ENCODE measurements at regions not wholly inside any gene's neighbourhood (a gene's known extent, or its start where the extent isn't known, plus 50 kb on each side); places are given as distances from the start of the nearest gene placed in this dataset.

DNA sequence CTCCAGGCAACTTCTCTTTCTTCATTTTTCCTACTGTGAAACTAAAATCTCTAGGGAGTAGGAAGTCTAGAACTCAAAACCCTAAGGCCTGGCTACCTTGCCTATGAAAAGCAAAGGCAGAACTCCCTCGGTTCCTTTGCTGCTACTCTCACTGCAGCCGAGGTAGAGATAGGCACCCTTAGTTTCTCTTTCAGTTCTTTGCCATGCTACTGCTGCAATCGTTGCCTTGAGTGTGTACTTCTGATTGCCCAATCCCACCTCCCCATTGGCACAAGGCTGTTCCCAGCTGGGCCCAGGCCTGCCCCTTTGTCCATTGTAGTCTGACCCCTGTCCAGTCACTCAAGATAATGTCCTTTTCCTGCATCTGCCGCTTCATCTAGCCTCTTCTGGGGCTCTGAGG lies 92.3 kb upstream of the MRPS22 start:
- TF ChIP-seq ZNF274 (IDR thresholded peaks at IDR 0.05; ENCODE audit: low read depth, low read length), result no peak
- no peak for TF ChIP-seq YY1 (IDR thresholded peaks at IDR 0.05; ENCODE audit: insufficient read depth, insufficient read length)
